NCI-H2029 (cell line): ENCODE measurements at regions not wholly inside any gene's neighbourhood (a gene's known extent, or its start where the extent isn't known, plus 50 kb on each side); places are given as distances from the start of the nearest gene placed in this dataset.
A peak's percentile ranks its signal among the peaks of the same experiment; 100 is the strongest.
"Not testable (repeated sequence)": the region's sequence is repeated elsewhere in the genome, so short reads cannot be mapped to it uniquely, and the experiment has no call there.

Experiments
- DNase-seq: peaks from one replicate; lab custom pipeline; 2025; lab: John Stamatoyannopoulos, UW

DNA sequence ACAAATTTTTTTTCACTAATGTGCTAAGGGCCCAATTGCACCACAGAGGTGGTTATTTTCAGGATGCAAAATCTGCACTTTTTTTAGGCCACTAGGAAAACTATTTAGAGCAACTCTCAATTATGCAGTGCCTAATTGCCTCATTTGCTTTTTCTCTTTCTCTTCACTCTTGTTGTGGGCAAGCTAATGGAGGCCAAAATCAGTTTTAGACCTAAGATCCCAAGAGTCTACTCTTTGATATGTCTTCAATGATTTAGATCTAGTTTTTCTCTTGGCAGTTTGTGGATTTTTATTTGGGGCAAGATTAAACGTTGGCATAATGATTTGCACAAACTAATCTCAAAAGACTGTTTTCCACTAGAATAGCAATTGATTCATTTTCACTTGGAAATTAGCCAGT is 1996.9 kb downstream of the LRRC4C start:
- no peak for DNase-seq

- no peak for DNase-seq
Observed at GRCh38 chr11:39461066-39461465, 1998.4 kb downstream of the LRRC4C start.

- no peak for DNase-seq
Observed at GRCh38 chr11:39459606-39460005, 1999.8 kb downstream of the LRRC4C start.

DNA sequence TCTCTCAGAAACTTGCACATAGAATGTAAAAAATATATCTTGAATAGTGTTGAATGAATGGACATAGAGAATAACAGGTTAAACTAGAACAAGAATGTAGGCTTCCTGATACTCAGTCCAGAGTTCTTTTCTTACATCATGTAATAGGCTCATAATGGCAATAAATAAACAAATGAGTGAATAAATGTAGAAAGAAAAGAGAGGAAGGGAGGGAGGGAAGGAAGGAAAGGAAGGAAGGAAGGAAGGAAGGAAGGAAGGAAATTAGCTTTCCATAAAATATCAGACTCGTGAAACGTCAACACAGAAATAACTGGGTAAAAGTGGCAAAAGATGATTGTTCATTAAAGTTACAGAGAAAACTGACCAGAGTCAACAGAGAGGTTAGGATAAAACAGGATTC is 2001.0 kb downstream of the LRRC4C start:
- DNase-seq = no peak

- no peak for DNase-seq
Observed at GRCh38 chr11:39443424-39444022, 2015.9 kb downstream of the LRRC4C start.

- no peak for DNase-seq
Observed at GRCh38 chr11:39442177-39442576, 2017.3 kb downstream of the LRRC4C start.

DNA sequence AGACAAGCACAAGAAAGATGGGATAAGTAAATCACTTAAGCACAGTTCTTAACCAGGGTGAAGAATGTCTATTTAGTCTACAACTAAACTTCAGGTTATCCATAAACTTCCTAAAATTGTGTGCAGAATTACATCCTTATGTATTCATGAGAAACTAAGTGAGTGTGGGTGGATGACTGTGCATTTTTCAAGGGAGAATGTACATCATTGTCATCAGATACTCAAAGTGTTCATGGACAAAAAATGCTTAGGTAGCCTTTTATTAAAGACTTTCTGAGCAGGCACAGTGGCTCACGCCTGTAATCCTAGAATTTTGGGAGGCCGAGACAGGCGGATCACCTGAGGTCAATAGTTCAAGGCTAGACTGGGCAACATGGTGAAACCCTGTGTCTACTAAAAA is 2023.8 kb downstream of the LRRC4C start:
- no peak for DNase-seq

DNA sequence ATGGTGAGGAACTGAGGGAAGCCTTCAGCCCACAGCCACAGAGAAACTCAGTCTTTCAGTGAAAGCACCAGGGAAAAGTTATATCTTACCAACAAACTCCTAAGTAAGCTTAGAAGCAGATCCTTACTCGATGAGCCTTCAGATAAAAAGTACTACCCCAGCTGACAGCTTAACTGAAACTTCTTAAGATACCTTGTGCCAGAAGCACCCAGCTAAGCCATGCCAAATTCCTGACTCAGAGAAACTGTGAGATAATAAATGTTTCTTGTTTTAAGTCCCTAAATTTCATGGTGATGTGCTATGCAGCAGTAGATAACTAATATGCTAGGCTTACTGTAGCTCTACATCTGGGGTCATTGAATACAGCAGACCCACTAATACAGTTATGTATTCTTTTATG is 2025.0 kb downstream of the LRRC4C start:
- no peak for DNase-seq

GRCh38 chr11:39432929-39433328 is 2026.5 kb downstream of the LRRC4C start:
- no peak for DNase-seq

DNA sequence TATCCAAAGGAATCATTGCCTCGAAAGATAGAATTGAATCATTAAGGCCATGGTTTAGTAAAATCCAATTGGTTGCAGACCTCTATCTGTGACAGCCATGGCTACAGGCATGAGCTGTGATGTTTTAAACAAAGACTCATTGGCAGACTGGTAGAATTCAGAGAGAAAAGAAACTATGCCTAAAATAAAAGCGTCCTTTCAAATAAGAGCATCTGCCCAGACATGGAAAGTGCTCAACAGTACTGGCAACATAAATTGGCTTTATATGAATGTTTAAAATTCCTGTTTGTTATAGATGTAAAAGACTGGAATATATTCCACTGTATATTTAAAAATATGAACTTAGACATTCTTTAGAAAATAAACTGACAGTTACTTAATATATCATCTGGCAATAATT is 2034.2 kb downstream of the LRRC4C start:
- no peak for DNase-seq

GRCh38 chr11:39412117-39412516 is 2047.3 kb downstream of the LRRC4C start:
- DNase-seq = no peak

GRCh38 chr11:39385911-39386310 is 2073.5 kb downstream of the LRRC4C start:
- no peak for DNase-seq

DNA sequence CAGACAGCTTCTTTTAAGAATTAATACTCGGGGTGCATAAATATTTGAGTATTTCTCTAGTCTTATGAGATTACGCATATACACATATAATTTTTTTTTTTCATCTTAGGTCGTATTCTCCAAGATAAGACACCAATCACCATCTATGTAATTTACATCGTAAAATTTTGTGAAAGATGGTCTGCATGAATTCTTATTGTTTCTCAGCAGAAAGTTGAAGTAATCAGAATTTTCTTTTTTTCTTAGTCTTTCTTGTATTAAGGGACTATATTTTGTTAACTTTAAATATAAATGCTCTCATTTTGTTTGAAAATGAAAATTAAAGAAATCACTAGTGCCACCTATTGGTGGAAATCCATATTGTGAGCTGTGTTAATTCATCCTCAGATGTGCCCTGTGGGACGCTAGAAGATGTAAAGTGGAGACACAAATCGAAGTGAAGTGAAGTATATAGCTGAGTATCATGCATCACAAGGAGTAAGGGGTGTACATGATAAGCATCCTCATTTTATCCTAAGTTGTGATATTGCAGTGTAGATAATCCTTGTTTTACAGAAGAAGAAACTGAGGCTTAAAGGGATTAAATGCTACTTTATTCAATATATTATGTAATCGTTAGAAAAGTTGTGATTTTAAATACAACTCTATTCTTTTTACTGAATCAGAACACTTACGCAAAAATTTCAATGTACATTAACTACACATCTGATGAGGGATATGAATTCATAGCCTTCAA is 2084.3 kb downstream of the LRRC4C start:
- DNase-seq = peak; percentile 1

DNA sequence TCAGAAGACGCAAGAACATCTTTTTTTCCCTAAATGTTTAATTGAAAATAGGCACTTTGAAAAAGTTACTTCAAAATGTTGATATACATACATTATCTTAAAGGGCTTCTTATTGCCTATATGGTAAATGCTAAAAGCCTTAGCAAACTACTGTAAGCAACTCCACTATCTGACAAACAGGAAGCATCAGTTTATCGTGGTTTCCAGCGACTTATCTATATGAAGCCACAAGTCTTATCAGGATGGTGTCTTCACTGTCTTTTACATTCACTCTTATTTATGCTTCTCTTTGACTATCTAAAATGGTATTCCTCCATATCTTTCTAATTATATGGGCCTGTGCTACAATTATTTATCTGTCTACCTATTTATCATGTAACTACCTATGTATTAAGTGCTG is 2091.9 kb downstream of the LRRC4C start:
- DNase-seq = no peak

GRCh38 chr11:39365809-39366436 is 2093.5 kb downstream of the LRRC4C start:
- DNase-seq = no peak

GRCh38 chr11:39363571-39363970 is 2095.9 kb downstream of the LRRC4C start:
- no peak for DNase-seq

- no peak for DNase-seq
Observed at GRCh38 chr11:39361557-39361956, 2097.9 kb downstream of the LRRC4C start.

DNA sequence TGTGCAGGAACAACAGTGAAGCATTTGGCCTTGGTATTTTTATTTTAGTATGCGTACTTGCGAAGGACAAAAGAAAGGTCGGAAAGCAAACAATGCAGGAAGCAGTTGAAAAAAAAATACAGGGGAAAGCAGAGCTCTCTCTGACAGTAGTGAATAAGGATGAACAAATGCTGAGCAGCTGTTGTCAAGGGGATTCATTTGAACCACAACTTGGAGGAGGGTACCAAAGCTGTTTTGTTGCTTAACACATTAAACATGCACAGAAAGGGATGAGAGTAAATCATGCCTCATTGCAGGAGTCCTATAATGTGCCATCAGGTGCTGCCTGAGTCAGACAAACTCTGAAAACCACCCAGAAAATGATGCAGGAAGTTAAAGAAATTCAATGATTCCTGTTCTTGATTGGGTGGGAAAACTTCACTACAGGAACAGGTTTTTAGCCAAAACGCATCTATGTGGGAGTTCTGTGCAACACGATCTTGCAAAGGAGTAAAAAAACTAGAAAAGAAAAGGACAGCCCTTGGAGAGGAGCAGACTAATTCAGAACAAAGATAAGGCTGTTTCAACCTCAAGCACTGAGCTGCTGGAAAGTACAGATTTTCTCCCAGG is 2113.5 kb downstream of the LRRC4C start:
- no peak for DNase-seq

- DNase-seq = no peak
Observed at GRCh38 chr11:39341461-39341860, 2118.0 kb downstream of the LRRC4C start.

DNA sequence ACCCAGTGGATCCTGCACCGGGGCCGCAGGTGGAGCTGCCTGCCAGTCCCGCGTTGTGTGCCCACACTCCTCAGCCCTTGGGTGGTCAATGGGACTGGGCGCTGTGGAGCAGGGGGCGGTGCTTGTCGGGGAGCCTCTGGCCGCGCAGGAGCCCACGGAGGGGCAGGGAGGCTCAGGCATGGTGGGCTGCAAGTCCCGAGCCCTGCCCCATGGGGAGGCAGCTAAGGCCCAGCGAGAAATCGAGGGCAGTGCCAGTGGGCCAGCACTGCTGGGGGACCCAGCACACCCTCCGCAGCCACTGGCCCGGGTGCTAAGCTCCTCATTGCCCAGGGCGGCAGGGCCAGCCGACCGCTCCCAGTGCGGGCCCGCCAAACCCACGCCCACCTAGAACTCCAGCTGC is 2126.4 kb downstream of the LRRC4C start:
- DNase-seq = not testable (repeated sequence)

GRCh38 chr11:39327302-39327701 is 2132.2 kb downstream of the LRRC4C start:
- DNase-seq = no peak

DNA sequence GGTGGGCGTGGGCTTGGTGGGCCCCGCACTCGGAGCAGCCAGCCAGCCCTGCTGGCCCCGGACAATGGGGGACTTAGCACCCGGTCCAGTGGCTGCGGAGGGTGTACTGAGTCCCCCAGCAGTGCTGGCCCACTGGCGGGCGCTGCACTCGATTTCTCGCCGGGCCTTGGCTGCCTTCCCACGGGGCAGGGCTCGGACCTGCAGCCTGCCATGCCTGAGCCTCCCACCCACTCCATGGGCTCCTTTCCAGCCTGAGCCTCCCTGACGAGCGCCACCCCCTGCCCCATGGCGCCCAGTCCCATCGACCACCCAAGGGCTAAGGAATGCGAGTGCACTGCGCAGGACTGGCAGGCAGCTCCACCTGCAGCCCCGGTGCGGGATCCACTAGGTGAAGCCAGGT is 2147.6 kb downstream of the LRRC4C start:
- DNase-seq = not testable (repeated sequence)

GRCh38 chr11:39304586-39304985 is 2154.9 kb downstream of the LRRC4C start:
- DNase-seq = no peak
